Body of pancreas (tissue), 4 donors: ENCODE measurements at regions not wholly inside any gene's neighbourhood (a gene's known extent, or its start where the extent isn't known, plus 50 kb on each side); places are given as distances from the start of the nearest gene placed in this dataset.

Experiments used
- CTCF ChIP-seq, 7 experiments: fragments of 450-650 bp in 4 of 7; fragments of 200-600 bp in 3 of 7; sonication (generic) in 3 of 7; IDR thresholded peaks; one replicate each; pipeline ENCODE4 v1.5.1; 2016 to 2019; ENCODE audit warnings: antibody characterized with exemption in 7 of 7
- POLR2A ChIP-seq, 3 donors: fragments of 450-650 bp; IDR thresholded peaks; one replicate each; pipeline ENCODE4 v1.6.1; 2016; ENCODE audit warnings: antibody characterized with exemption in 3 of 3, mild to moderate bottlenecking in 2 of 3

DNA sequence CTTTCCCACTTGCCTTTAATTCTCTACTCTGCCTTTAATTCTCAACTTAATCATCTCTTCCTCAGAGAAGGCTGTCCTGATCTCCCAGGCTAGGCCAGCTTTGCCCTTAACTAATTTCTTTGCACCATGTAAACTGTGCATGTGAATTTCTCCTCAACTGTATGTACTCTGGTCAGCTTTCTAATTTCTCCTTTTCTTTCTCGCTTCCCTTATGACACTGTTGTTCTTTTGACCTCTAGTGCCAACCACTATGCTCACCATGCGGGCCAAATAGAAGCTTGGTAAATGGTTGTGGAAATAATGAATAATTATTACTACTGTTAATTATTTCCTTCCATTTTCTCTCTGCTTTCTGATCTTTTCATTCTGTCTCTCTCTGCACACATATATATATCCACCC, 269.0 kb upstream of the CRBN start:
- TF ChIP-seq POLR2A (IDR thresholded peaks at IDR 0.05), result no peak
- TF ChIP-seq CTCF (IDR thresholded peaks at IDR 0.05), result no peak
